ENCODE measurements at regions not wholly inside any gene's neighbourhood (a gene's known extent, or its start where the extent isn't known, plus 50 kb on each side); places are given as distances from the start of the nearest gene placed in this dataset.

DNA sequence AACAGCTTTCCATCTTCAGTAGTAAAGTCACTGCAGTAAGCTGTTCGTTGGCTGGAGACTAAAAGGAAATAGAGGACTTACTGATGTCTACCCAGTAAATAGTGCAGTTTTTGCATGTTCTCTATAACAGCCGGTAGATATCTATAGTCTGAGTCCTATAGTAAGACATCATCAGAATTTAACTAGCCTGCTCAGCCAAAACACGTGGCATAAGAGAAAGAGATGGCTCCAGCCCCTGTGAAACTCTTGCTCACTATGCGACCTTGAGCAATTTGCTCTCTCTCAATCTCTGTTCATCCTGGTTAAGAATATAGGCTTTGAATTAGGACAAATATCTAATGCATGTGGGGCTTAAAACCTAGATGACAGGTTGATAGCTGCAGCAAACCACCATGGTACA lies 201.6 kb upstream of the PAPPA start:
- H3K36me3 Mint-ChIP-seq (ENCODE audit: low read depth) = no peaks in the 10 kb centered on the region
- ATAC-seq = no peak
- no peak overlapping the region for H3K4me3 Mint-ChIP-seq
- intact Hi-C loops (cut with micrococcal nuclease) = no loop called here
- no peak for DNase-seq
- H3K27ac Mint-ChIP-seq = no peak overlapping the region
- ChIA-PET POLR2A (no interaction called here), CTCF (no interaction called here)
- TF ChIP-seq, protein P1, sequence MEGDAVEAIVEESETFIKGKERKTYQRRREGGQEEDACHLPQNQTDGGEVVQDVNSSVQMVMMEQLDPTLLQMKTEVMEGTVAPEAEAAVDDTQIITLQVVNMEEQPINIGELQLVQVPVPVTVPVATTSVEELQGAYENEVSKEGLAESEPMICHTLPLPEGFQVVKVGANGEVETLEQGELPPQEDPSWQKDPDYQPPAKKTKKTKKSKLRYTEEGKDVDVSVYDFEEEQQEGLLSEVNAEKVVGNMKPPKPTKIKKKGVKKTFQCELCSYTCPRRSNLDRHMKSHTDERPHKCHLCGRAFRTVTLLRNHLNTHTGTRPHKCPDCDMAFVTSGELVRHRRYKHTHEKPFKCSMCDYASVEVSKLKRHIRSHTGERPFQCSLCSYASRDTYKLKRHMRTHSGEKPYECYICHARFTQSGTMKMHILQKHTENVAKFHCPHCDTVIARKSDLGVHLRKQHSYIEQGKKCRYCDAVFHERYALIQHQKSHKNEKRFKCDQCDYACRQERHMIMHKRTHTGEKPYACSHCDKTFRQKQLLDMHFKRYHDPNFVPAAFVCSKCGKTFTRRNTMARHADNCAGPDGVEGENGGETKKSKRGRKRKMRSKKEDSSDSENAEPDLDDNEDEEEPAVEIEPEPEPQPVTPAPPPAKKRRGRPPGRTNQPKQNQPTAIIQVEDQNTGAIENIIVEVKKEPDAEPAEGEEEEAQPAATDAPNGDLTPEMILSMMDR (IDR thresholded peaks at IDR 0.05) = no peak
- H3K9me3 Mint-ChIP-seq = peaks cover 3% of the 10 kb centered on the region
- H3K27me3 Mint-ChIP-seq = peaks cover 3% of the 10 kb centered on the region
- no peaks in the 10 kb centered on the region for H3K4me1 Mint-ChIP-seq (ENCODE audit: low read depth)

- H3K27me3 Mint-ChIP-seq = peaks cover 3% of the 10 kb centered on the region
- ChIA-PET POLR2A (no interaction called here), CTCF (no interaction called here)
- intact Hi-C loops (cut with micrococcal nuclease) = no loop called here
- H3K36me3 Mint-ChIP-seq (ENCODE audit: low read depth) = no peaks in the 10 kb centered on the region
- DNase-seq (no peak), ATAC-seq (no peak)
- H3K27ac Mint-ChIP-seq = no peak overlapping the region
- no peak overlapping the region for H3K4me3 Mint-ChIP-seq
- peaks cover 3% of the 10 kb centered on the region for H3K9me3 Mint-ChIP-seq
- no peaks in the 10 kb centered on the region for H3K4me1 Mint-ChIP-seq (ENCODE audit: low read depth)
- TF ChIP-seq, protein P1 (IDR thresholded peaks at IDR 0.05) = no peak
Observed at GRCh38 chr9:115952430-115953292, 200.9 kb upstream of the PAPPA start.

- Mint-ChIP-seq H3K4me3 (no peak overlapping the region), H3K27ac (no peak overlapping the region), H3K9me3 (no peaks in the 10 kb centered on the region), H3K4me1 (ENCODE audit: low read depth) (no peaks in the 10 kb centered on the region), H3K27me3 (no peaks in the 10 kb centered on the region), H3K36me3 (ENCODE audit: low read depth) (no peaks in the 10 kb centered on the region)
- TF ChIP-seq, protein P1 (IDR thresholded peaks at IDR 0.05) = no peak
- CTCF ChIA-PET = no interaction called here
- POLR2A ChIA-PET = no interaction called here
- ATAC-seq (no peak), DNase-seq (no peak)
- intact Hi-C loops (cut with micrococcal nuclease) = no loop called here
Observed at GRCh38 chr9:115956371-115956770, 197.2 kb upstream of the PAPPA start.

DNA sequence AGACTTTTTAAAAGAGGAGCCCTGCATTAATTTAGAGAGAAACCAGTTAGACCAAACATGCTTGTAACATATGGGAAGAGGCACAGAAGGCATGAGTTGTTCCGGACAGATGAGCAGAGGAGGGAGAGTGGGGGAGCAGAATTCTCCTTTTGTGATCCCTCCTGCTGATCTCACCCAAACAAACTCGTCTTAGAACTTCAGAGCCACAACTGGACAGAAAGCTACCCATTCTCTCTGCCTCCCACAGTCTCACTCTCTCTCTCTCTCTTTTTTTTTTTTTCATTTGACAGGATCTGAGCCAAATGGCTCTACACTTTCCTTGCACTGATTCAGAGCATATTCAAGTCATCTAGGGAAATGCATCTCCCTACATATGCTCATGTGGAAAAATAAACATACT lies 196.0 kb upstream of the PAPPA start:
- no peaks in the 10 kb centered on the region for H3K36me3 Mint-ChIP-seq (ENCODE audit: low read depth)
- no peak overlapping the region for H3K27ac Mint-ChIP-seq
- CTCF ChIA-PET = no interaction called here
- ATAC-seq (no peak), DNase-seq (no peak)
- TF ChIP-seq, protein P1 (IDR thresholded peaks at IDR 0.05) = no peak
- POLR2A ChIA-PET = no interaction called here
- H3K4me3 Mint-ChIP-seq = no peak overlapping the region
- peaks cover 4% of the 10 kb centered on the region for H3K9me3 Mint-ChIP-seq
- no peaks in the 10 kb centered on the region for H3K4me1 Mint-ChIP-seq (ENCODE audit: low read depth)
- no peaks in the 10 kb centered on the region for H3K27me3 Mint-ChIP-seq
- intact Hi-C loops (cut with micrococcal nuclease) = no loop called here

- no peak overlapping the region for H3K27ac Mint-ChIP-seq
- DNase-seq (no peak), ATAC-seq (no peak)
- intact Hi-C loops (cut with micrococcal nuclease) = no loop called here
- TF ChIP-seq, protein P1 (IDR thresholded peaks at IDR 0.05) = no peak
- ChIA-PET CTCF (no interaction called here), POLR2A (no interaction called here)
- H3K9me3 Mint-ChIP-seq = peaks cover 5% of the 10 kb centered on the region
- H3K36me3 Mint-ChIP-seq (ENCODE audit: low read depth) = no peaks in the 10 kb centered on the region
- H3K4me1 Mint-ChIP-seq (ENCODE audit: low read depth) = no peaks in the 10 kb centered on the region
- H3K27me3 Mint-ChIP-seq = no peaks in the 10 kb centered on the region
- no peak overlapping the region for H3K4me3 Mint-ChIP-seq
Observed at GRCh38 chr9:115964710-115965347, 188.8 kb upstream of the PAPPA start.

All from activated CD8-positive, alpha-beta T cell treated with anti-CD3 and anti-CD28 coated beads for 36 hours (primary cell).